ENCODE measurements at regions not wholly inside any gene's neighbourhood (a gene's known extent, or its start where the extent isn't known, plus 50 kb on each side); places are given as distances from the start of the nearest gene placed in this dataset.
"Not testable (repeated sequence)": the region's sequence is repeated elsewhere in the genome, so short reads cannot be mapped to it uniquely, and the experiment has no call there.

DNA sequence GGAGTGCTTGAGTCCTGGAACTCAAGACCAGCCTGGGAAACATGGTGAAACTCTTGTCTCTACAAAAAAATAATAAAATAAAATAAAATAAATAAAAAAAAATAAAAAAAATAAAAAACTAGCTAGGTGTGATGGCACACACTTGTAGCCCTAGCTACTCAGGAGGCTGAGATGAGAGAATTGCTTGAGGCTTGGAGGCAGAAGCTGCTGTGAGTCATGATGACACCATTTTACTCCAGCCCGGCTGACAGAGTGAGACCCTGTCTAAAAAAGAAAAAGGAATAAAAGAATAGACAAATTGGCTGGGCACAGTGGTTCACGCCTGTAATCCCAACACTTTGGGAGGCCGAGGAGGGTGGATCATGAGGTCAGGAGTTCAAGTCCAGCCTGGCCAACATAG is 1168.9 kb downstream of the SLITRK5 start:
- intact Hi-C loops (cut with micrococcal nuclease): no loop called here

DNA sequence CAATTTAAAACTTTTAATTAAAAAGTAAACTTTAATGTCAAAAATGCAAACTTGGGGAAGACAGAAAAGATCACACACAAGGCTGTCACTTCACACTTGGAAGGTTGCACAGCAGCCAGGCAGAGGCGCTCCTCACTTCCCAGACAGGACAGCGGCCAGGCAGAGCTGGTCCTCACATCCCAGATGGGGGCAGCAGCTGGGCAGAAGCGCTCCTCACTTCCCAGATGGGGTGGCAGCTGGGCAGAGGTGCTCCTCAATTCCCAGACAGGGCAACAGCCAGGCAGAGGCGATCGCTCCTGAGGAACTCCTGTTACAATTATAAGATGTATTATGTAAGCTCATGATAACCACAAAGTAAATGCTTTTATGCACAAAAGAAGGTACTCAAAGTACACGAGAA is 1181.1 kb downstream of the SLITRK5 start:
- intact Hi-C loops (cut with micrococcal nuclease): not testable (repeated sequence)

DNA sequence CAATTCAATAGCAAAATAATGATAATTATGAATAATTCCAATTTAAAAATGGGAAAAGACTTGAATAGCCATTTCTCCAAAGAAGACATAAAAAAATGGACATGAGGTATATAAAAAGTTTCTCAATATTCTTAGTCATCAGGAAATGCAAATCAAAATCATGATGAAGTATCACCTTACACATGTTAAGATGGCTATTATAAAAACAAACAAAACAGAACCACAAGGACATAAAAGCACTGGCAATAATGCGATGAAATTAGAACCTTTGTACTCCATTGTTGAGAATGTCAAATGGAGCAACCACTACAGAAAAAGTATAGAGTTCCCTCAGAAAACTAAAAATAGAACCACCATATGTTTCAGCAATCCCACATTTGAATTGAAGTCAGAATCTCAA is 1186.1 kb downstream of the SLITRK5 start:
- intact Hi-C loops (cut with micrococcal nuclease): no loop called here

DNA sequence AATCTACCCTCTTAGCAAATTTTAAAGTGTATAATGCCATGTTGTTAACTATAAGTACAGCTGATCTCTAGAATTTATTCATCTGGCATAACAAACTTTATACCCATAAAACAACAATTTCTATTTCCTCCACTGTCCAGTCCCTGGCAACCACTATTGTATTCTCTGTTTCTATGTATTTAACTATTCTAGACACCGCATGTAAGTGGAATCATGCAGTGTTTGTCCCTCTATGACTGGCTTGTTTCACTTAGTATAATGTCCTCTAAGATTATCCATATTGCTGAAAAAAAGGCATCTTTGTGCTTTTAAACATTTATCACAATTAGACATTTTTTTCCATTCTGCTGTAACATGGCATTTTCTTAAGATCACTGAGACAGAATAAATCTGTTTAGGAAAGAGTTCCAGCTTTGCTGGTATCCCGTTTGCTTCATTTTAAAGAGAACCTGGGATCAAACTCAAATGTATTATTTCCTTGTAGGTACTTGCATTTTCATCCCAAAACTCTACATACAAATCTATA is 1191.0 kb downstream of the SLITRK5 start:
- intact Hi-C loops (cut with micrococcal nuclease): no loop called here

DNA sequence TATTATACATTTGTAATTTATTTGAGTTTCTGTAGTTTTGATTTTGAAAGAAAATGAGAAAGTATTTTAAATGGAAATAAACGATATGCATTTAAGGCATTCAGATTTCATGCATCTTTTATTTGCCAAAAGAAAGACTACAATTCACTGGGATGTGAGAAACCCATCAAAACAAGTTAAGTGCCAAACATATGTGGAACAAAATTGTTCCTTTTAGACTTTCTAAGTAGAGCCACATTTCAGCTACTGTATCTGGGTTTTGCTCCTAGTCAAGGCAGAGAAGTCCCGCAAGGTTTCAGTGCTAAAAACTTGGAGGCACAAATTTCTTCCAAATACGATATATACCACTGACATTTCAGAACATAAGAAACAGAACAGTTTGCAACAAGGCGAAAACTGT is 1191.9 kb downstream of the SLITRK5 start:
- intact Hi-C loops (cut with micrococcal nuclease): no loop called here

DNA sequence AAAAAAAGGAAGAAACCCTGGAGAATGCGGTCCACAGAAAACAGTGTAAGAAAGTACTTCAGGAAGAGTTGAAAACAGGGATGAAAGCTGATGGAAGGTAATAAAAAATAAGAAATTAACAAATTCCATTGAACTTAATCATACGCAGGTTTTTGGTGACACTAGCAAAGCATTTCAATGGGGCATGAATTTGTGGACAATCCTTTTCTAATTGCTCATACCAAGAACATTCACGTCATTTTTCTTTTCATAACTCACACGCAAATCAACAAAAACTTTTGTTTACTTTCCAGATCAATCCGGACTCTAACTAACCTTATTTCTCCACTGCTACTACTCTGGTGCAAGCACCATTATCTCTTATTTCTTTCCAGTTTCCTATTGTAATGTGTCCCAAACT is 1195.0 kb downstream of the SLITRK5 start:
- intact Hi-C loops (cut with micrococcal nuclease): no loop called here

DNA sequence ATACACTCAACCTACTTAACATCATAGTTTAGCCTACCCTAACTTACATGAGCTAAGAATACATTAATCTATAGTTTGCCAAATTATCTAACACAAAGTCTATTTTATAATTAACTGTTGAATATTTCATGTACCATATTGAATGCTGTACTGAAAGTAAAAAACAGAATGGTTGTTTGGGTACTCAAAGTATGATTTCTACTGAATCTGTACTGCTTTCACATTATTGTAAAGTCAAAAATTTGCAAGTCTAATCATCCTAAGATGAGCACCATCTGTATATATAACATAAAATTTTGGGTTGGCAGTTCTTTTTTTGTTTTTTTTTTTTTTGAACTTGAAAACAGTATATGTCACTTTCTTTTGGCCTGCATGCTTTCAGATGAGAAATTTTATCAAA is 1212.6 kb downstream of the SLITRK5 start:
- intact Hi-C loops (cut with micrococcal nuclease): no loop called here

DNA sequence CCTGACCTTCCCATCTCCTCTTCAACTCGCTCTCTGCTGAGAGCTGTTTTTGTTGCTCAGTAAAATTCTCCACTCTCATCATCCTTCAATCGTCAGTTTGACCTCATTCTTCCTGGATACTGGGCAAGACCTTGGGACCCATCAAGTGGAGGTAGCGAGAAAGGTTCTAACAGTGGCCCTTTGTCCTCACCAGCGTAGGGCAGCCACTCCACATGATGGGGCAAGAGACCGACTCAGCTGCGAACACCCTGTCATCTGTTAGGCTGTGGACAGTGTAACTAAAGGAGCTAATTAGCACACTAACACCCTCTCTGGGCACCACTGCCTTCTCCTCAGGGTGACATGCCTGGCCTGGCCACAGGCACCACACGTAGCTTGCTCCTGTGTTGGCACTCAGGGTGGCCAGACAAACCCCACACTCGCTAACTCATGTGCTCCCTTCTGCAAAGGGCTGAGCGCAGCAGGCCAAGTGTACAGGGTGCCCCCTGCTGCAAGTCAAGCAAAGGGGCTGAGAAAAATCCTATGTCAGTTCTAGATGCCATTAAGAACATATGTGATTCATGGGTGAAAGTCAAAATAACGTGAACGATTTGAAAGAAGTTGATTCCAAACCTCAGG is 1216.0 kb downstream of the SLITRK5 start:
- intact Hi-C loops (cut with micrococcal nuclease): no loop called here

DNA sequence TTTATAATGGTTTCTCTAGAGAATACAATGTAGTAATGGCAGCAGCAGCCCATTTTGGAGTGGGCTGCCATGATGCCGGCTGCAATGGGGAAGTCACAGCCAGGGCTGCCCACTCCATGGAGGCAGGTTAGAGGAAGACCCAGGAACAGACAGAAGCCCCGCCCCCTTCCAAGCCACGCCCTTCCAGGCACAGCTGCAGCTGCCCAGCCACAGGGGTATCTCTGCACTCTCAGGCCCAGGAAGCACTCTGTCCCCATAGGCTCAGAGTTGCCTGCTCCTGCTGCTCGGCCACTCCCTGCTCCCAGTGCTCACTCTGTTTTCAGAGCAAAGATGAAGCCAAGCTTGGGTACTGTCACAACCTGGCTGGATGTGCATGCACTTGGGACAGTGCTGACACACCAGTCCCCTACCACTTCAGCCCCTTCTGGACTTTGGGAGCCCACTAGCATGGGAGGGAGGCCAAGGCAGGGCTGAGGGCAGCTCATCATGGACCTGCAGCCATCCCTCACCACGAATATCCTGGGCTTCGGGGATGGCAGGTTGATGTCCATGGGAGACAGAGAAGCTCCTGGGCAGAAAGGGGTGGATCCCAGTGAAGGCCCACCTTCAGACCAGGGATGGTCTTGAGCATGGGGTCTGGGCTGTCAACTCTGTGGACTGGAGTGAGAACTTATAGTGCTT is 1224.2 kb downstream of the SLITRK5 start:
- intact Hi-C loops (cut with micrococcal nuclease): no loop called here

DNA sequence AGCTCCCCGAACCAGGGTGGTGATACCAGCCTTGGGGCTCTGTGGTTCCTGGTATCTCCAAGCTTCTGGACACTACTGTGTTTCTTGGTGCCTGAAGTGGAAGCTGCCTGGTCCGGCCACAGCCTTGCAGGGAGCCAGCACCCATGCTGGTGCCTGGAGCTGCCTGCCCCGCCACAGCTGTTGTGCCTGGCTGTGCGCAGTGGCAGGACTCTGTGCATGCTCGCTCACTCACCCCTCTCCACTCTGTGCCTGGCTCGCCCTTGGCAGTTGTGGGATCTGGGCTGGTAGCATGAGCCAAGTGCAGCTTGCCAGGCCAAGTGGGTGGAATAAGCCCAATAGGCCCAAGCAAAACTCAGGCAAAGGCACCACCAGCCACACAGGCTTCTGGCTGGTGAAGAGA is 1225.3 kb downstream of the SLITRK5 start:
- intact Hi-C loops (cut with micrococcal nuclease): no loop called here

DNA sequence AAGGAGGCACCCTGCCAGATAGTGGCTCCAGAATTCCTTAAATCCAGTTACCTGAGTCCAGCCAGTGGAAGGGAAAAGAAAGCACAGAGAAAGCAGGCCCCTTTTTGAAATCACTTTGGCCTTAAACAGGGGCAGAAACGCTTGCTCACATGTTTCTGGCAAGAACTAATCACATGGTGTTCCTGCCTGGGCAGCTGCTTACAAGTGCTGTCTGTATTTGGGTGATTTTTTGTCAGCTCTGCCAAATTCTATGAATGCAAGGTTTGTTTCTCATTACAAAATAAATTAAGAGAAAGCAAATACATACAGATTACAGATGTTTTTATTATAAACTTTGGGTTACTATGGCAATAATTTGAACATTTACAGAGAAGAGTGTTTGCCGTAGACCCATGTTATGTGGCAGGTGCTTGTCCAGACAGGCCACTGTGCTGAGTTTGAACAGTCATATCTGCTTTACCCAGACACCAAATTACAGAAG is 1237.8 kb downstream of the SLITRK5 start:
- intact Hi-C loops (cut with micrococcal nuclease): no loop called here

DNA sequence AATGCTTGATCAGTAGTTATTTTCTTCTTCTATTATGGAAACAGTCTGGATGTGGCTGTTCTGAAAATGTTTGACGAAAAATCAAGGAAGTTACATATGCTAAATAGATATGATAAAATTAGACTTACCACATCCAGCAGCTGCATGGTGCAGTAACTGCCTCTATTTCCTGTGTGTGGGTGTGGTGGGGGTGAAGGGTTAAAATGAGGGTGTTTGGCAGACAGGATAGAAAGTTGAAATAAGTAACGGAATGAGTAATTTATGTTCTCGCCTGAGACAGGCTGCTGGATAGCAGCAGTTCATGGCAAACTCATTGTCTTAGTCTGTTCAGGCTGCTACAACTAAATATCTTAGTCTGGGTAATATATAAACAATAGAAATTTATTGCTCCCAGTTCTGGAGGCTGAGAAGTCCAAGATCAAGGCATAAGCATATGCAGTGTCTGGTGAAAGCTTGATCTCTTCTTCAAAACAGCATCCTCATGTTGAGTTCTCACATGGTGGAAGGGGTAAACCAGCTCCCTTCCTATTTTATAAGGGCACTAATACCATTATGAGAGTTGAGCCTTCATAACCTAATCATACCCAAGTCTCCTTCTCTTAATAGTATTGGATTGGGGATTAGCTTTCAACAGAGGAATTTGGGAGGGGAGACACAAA is 1248.9 kb downstream of the SLITRK5 start:
- intact Hi-C loops (cut with micrococcal nuclease): loop anchor here (1.0 kb wide), 1 partner anchor 13 kb away; no protein-coding TSS in a partner anchor

DNA sequence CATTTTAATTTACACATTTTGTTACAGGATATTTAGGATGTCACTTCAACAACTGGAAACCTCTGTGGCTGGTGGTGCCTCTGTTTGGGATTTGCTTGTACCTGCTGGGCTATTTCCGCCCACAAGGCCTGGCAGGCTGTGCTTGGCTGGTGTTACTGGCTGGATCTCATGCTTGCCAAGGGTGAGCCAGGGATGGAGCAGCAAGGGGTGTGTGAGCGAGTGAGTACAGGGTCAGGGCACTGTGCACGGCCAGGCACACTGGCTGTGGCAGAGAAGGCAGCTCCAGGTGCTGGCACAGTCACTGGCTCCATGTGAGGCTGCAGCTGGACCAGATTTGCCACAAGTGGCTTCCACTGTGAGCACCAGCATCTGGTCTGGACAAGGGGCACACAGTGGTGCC is 1254.8 kb downstream of the SLITRK5 start:
- intact Hi-C loops (cut with micrococcal nuclease): no loop called here

DNA sequence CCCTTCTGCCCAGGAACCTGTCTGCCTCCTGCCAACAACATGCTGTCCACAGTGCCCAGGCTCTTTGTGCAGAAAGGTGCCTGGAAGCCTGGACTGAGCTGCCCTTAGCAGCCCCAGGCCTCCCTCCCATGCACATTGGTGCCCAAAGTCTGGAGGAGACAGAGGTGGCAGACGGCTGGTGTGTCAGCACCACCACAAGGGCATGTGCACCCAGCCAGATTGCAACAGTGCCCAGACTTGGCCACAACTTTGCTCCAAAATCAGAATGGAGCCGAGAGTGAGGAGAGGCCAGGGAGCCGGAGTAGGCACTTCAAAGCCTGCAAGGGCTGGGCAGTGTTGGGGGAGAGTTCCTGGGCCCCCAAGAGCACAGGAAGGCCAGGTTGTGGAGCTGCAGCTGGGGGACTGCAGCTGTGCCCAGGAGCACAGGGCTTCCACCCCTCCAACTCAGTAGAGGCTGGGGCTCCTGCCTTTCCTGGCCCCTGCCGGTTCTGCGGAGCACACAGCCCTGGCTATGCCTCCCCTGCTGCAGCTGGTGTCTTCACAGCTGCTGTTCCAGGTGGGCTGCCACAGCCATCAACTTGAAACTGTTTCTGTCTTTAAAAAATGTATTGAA is 1255.8 kb downstream of the SLITRK5 start:
- intact Hi-C loops (cut with micrococcal nuclease): no loop called here

DNA sequence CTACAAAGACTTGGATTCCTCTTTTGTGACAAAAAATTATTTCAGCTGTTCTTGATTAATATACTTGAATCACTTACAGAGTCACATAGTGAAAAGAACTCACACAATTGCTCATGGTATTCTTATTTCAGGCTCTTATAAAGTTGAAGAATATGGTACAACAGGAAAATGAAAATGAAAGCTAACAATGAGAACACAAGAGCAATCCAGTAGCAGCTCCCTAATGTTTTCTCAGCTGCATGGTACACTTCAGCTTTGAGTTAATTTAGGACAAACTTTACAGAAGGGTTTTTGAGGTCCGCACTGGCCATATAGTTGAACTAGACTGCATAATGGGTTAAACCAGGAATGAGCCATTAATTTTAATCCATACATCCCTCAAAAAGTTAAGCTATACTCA is 1261.8 kb downstream of the SLITRK5 start:
- intact Hi-C loops (cut with micrococcal nuclease): loop anchor here (1.0 kb wide), 1 partner anchor 13 kb away; no protein-coding TSS in a partner anchor

DNA sequence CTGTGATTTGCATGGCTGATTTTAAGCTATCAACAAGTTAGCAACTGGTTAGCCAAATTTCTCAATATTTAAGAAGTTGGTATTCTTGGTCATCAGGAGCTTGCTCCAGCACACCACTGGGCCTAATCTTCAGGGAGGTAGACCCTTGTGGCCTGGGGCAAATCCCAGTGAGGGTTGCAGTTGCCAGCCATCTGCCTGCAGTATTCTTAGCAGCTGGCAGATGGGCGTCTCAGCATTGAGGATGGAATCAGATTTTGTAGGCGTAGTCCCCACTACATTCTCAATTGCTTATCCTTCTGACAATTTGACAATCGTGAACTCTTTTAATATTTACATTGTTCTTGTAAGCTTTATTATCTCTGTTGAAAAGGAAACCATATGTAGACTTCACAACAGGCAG is 1266.2 kb downstream of the SLITRK5 start:
- intact Hi-C loops (cut with micrococcal nuclease): no loop called here

DNA sequence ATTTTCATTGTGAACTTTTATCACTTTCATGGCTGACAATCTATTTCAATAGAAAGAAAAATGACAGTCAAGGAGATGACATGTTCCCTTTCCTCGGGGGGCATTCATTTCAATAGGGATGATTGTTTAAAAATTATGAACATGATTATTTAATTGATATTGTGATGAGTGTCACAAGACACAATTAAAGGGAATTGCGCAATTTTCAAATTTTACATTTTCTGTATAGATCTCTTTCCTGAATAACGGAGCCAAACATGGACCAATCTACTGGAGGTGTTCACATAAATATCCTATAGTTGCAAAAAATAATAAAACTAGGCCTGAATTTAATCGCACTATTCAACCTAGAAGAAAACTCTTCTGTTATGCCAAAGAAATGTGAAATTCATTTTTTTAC is 1274.6 kb downstream of the SLITRK5 start:
- intact Hi-C loops (cut with micrococcal nuclease): no loop called here

DNA sequence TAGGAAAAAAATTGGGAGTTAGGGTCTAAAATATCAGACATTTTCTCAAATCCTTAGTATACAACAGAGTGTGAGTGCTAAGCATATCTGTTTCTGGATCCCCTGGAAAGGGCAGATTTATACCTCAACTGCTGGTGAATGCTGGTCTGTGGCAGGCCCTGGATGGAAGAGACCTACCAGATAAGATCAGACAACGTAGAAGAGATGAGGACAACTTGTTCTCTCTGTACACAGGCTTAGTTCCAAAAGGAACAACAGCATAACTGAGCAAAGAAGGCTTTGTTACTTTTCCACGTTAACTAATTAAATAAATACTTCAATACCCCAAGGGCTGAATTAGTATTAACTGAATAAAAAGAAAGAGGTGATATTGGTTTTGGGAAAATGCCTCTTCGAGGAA is 1277.3 kb downstream of the SLITRK5 start:
- intact Hi-C loops (cut with micrococcal nuclease): no loop called here

DNA sequence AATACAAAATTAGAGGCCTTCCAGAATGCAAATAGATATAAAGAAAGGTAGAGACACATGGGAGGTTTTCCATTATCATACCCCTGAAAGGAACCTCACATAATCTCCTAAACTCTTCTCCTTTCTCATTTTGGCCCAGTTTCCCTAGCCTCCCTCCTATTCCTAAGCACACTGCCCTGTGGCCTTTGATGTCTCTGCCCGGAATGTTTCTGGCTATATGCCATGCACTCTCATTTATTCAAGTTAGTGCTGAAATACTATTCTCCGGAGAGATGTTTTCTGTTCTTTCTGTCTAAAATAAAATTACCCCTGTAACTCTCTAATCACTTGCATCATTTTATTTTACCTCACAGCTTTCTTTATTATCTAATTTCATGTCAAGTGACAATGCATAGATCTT is 1287.7 kb downstream of the SLITRK5 start:
- intact Hi-C loops (cut with micrococcal nuclease): no loop called here

DNA sequence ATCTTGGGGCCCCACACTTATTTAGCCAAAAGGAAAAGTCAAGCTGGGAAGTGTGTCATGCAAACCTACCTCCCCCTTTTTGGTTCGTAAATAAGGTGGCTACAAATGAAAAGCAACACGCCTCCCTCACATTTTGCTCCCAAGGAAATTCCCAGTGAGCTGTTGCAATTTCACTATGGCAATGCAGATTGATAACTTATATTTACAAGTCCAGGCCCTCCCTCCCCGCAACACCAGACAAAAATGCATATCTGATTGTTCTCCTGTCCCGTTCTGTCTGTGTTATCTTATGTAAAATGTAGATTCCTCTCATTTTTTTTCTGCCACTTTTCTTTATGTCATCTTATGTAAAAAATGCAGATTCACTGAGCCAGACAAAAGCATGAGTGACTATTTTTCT is 1305.3 kb downstream of the SLITRK5 start:
- intact Hi-C loops (cut with micrococcal nuclease): no loop called here

DNA sequence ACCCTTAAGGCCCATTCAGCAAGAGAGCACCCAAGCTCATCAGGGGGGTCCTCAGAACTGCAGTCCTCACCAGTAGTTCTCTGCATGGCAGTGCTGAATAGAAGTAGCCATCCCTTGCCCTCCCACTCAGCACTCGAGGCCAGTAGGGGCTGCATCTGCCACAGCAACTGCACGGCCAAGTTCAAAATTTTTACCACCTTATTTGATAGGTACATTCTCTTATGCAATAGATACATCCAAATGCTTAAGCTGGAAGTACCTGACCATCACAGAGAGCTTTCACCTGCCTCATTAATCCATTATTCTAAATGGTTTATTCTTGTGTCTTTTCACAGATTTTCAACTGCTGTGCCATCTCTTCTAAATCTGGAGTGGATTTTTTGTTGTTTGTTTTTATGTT is 1307.4 kb downstream of the SLITRK5 start:
- intact Hi-C loops (cut with micrococcal nuclease): no loop called here
